Ecto neural progenitor cell (in vitro differentiated cells): ENCODE measurements at regions not wholly inside any gene's neighbourhood (a gene's known extent, or its start where the extent isn't known, plus 50 kb on each side); places are given as distances from the start of the nearest gene placed in this dataset.
"Not testable (repeated sequence)": the region's sequence is repeated elsewhere in the genome, so short reads cannot be mapped to it uniquely, and the experiment has no call there.

Source experiments
- DNase-seq: peaks from one replicate; pipeline ENCODE4 v3.0.0-alpha.2; 2018; ENCODE audit warnings: low spot score

GRCh38 chr1:73475316-73475870 is 722.6 kb downstream of the LRRIQ3 start:
- DNase-seq: no peak

- no peak for DNase-seq
Observed at GRCh38 chr1:73472810-73473209, 725.2 kb downstream of the LRRIQ3 start.

GRCh38 chr1:73467731-73468130 is 730.2 kb downstream of the LRRIQ3 start:
- no peak for DNase-seq

GRCh38 chr1:73463873-73464272 is 734.1 kb downstream of the LRRIQ3 start:
- peak; percentile 60 for DNase-seq

- DNase-seq: no peak
Observed at GRCh38 chr1:73452522-73452921, 745.5 kb downstream of the LRRIQ3 start.

- not testable (repeated sequence) for DNase-seq
Observed at GRCh38 chr1:73450668-73451067, 747.3 kb downstream of the LRRIQ3 start.

GRCh38 chr1:73411479-73411878 is 786.5 kb downstream of the LRRIQ3 start:
- no peak for DNase-seq

- DNase-seq: no peak
Observed at GRCh38 chr1:73401666-73402065, 796.3 kb downstream of the LRRIQ3 start.

- DNase-seq: no peak
Observed at GRCh38 chr1:73382966-73383365, 815.0 kb downstream of the LRRIQ3 start.

GRCh38 chr1:73366734-73367413 is 831.1 kb downstream of the LRRIQ3 start:
- DNase-seq: no peak

- DNase-seq: no peak
Observed at GRCh38 chr1:73359001-73359400, 839.0 kb downstream of the LRRIQ3 start.

GRCh38 chr1:73356485-73356884 is 841.5 kb downstream of the LRRIQ3 start:
- no peak for DNase-seq

GRCh38 chr1:73343947-73344346 is 854.0 kb downstream of the LRRIQ3 start:
- no peak for DNase-seq

- DNase-seq: no peak
Observed at GRCh38 chr1:73333847-73334503, 864.0 kb downstream of the LRRIQ3 start.

GRCh38 chr1:73331726-73332125 is 866.2 kb downstream of the LRRIQ3 start:
- no peak for DNase-seq

GRCh38 chr1:73327998-73328397 is 870.0 kb downstream of the LRRIQ3 start:
- DNase-seq: no peak

- DNase-seq: no peak
Observed at GRCh38 chr1:73327180-73327793, 870.7 kb downstream of the LRRIQ3 start.

- no peak for DNase-seq
Observed at GRCh38 chr1:73326663-73327062, 871.3 kb downstream of the LRRIQ3 start.

- DNase-seq: no peak
Observed at GRCh38 chr1:73310797-73311381, 887.1 kb downstream of the LRRIQ3 start.

- no peak for DNase-seq
Observed at GRCh38 chr1:73306899-73307555, 890.9 kb downstream of the LRRIQ3 start.

- no peak for DNase-seq
Observed at GRCh38 chr1:73273886-73274285, 924.1 kb downstream of the LRRIQ3 start.

GRCh38 chr1:73245196-73245595 is 952.8 kb downstream of the LRRIQ3 start:
- DNase-seq: not testable (repeated sequence)
